ENCODE measurements at regions not wholly inside any gene's neighbourhood (a gene's known extent, or its start where the extent isn't known, plus 50 kb on each side); places are given as distances from the start of the nearest gene placed in this dataset.

GRCh38 chr2:7927691-7928090 is 754.2 kb upstream of the ID2 start:
- DNase-seq (ENCODE audit: low spot score) = no peak
- Histone ChIP-seq H3K4me1 (no peaks in the 10 kb centered on the region), H3K27me3 (no peaks in the 10 kb centered on the region), H3K9me3 (peaks cover 0 to 4% of the 10 kb centered on the region in 2 donors), H3K4me3 (no peak overlapping the region), H3K27ac (no peak overlapping the region), H3K36me3 (no peaks in the 10 kb centered on the region)
- TF ChIP-seq, protein P1, sequence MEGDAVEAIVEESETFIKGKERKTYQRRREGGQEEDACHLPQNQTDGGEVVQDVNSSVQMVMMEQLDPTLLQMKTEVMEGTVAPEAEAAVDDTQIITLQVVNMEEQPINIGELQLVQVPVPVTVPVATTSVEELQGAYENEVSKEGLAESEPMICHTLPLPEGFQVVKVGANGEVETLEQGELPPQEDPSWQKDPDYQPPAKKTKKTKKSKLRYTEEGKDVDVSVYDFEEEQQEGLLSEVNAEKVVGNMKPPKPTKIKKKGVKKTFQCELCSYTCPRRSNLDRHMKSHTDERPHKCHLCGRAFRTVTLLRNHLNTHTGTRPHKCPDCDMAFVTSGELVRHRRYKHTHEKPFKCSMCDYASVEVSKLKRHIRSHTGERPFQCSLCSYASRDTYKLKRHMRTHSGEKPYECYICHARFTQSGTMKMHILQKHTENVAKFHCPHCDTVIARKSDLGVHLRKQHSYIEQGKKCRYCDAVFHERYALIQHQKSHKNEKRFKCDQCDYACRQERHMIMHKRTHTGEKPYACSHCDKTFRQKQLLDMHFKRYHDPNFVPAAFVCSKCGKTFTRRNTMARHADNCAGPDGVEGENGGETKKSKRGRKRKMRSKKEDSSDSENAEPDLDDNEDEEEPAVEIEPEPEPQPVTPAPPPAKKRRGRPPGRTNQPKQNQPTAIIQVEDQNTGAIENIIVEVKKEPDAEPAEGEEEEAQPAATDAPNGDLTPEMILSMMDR (IDR thresholded peaks at IDR 0.05) = no peak

DNA sequence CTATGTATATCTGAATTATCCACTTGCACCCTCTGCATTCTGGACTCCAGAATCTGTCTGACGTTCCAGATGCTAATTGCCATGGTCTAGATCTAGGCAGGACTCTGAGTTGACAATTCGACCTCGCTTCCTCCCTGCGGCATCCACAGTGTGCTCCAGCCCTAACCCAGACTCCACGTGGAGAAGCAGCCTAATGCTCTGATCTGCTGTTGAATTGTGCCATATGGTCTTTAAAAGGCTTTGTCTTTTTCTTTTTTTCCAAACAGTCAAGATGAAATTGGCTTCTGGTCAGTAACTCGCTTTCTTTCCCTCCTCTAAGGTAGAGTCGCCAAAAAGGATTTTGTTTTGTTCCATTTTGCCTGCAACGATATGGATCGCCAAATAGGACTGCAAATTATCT is 752.6 kb upstream of the ID2 start:
- Histone ChIP-seq H3K4me1 (no peaks in the 10 kb centered on the region), H3K27ac (no peak overlapping the region), H3K4me3 (no peak overlapping the region), H3K9me3 (no peaks in the 10 kb centered on the region), H3K36me3 (no peaks in the 10 kb centered on the region), H3K27me3 (no peaks in the 10 kb centered on the region)
- TF ChIP-seq, protein P1 (IDR thresholded peaks at IDR 0.05) = no peak
- no peak for DNase-seq (ENCODE audit: low spot score)

- Histone ChIP-seq H3K36me3 (no peaks in the 10 kb centered on the region), H3K9me3 (no peaks in the 10 kb centered on the region), H3K27ac (no peak overlapping the region), H3K27me3 (no peaks in the 10 kb centered on the region), H3K4me1 (no peaks in the 10 kb centered on the region), H3K4me3 (no peak overlapping the region)
- TF ChIP-seq, protein P1 (IDR thresholded peaks at IDR 0.05) = no peak
- DNase-seq (ENCODE audit: low spot score) = peak; percentile 73
Measured at GRCh38 chr2:7930800-7931635, 750.8 kb upstream of the ID2 start.

- no peak overlapping the region for H3K4me3 ChIP-seq
- no peak for DNase-seq (ENCODE audit: low spot score)
- H3K4me1 ChIP-seq = no peaks in the 10 kb centered on the region
- H3K9me3 ChIP-seq = no peaks in the 10 kb centered on the region
- no peak overlapping the region for H3K27ac ChIP-seq
- no peaks in the 10 kb centered on the region for H3K27me3 ChIP-seq
- no peaks in the 10 kb centered on the region for H3K36me3 ChIP-seq
- TF ChIP-seq, protein P1 (IDR thresholded peaks at IDR 0.05) = no peak
Measured at GRCh38 chr2:7931808-7932207, 750.0 kb upstream of the ID2 start.

DNA sequence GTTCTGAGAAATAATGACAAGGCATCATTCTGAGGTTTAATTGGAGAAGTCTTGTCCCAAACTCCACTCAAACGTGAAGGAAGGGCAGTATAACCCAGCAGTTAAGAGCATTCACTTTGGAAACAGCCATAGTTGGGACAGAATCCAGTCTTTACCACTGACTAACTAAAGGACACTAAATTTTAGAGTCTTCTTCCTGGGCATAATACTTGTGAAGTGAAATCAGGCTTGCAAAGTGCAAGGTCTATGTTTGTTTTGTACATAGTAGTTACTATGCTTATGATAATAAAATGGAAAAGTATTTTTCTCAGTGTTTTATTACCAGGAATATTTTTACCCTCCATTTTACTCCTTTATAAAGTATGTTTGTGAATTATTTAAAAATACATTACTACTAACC is 748.2 kb upstream of the ID2 start:
- Histone ChIP-seq H3K27me3 (no peaks in the 10 kb centered on the region), H3K36me3 (no peaks in the 10 kb centered on the region), H3K27ac (no peak overlapping the region), H3K4me3 (no peak overlapping the region), H3K4me1 (no peaks in the 10 kb centered on the region), H3K9me3 (no peaks in the 10 kb centered on the region)
- no peak for DNase-seq (ENCODE audit: low spot score)
- TF ChIP-seq, protein P1 (IDR thresholded peaks at IDR 0.05) = no peak

DNA sequence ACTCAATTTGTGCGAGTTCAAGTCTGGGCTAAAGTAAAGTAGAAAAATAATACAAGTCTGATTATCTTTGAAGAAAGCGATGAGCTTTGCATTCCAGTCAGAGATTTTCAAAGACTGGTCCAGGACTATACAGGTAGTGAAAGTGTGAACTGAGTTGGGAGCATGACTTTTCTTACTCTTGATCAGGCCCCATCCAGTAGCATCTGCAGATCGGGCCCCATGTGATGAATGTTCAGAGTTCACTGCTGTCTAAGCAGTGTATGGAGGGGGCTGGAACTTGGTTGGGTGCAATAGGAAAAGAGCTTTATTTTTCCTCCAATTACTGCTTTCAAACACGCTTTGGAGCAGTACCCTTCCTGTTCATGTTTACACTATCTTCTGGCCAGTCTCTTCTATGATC is 747.4 kb upstream of the ID2 start:
- Histone ChIP-seq H3K36me3 (no peaks in the 10 kb centered on the region), H3K4me3 (no peak overlapping the region), H3K27me3 (no peaks in the 10 kb centered on the region), H3K9me3 (no peaks in the 10 kb centered on the region), H3K27ac (no peak overlapping the region), H3K4me1 (no peaks in the 10 kb centered on the region)
- TF ChIP-seq, protein P1 (IDR thresholded peaks at IDR 0.05) = no peak
- DNase-seq (ENCODE audit: low spot score) = no peak

Data from right atrium auricular region (tissue), 2 donors.